NCI-H1930 (cell line): ENCODE measurements at regions not wholly inside any gene's neighbourhood (a gene's known extent, or its start where the extent isn't known, plus 50 kb on each side); places are given as distances from the start of the nearest gene placed in this dataset.
A peak's percentile ranks its signal among the peaks of the same experiment; 100 is the strongest.
"Not testable (repeated sequence)": the region's sequence is repeated elsewhere in the genome, so short reads cannot be mapped to it uniquely, and the experiment has no call there.

Source experiments
- DNase-seq, 2 experiments: peaks; one replicate each; lab custom pipeline; 2025; lab: John Stamatoyannopoulos, UW

DNA sequence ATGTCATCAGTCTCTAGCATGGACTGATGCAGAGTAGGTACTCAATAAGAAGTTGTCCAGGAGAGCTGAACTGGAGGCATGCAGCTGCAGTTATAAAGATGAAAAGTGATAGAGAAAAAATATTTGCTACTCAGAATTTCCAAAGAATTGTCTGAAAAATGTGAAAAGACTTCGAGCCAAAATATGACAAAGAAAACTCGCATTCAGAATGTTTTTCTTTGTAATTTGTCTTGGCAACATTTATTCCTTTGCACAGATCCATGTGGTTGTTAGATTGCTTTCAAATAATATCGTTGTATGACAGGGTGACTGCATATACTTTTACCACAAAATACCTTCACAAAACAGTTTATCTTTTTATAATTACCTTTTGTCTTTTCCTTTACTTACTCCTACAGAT lies 128.0 kb upstream of the SLC4A4 start:
- DNase-seq, result no peak

DNA sequence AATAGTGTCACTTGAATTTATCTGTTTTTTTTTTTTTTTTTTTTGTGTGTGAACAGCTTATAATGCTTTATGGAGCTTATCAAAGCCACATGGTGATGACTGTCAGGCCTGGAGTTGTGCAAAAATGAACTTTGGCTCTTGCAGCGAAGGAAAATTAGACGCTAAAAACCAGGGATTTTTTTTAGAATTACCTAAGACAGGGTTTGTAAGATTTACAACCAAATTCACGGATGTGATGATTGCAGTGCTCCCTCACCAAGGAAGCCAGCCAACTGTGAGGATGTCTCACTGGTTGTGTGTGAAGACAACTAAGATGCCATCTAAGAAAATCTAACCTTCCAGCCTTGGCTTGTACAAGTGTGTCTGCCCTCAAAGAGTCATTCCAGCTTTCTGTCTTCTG lies 127.1 kb upstream of the SLC4A4 start:
- no peak for DNase-seq

DNA sequence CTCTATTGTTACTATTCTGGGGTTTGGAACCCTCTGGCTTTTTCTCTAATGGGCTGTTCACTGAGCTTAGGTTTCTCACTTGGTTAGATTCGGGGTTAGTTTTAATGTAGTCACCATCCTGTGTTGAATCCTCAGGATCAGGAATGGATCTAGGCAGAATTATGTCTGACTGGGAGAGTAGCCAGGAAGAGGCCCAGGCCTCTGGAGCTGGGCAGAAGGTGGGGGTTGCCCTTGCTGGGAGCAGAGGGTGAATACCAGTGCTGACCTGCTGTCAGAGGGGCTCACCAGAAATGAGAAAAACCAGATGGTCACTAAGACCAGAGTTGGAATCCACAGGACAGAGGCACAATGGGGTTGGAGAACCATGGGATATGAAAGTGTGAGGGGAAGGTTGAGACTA lies 126.6 kb upstream of the SLC4A4 start:
- no peak for DNase-seq

DNA sequence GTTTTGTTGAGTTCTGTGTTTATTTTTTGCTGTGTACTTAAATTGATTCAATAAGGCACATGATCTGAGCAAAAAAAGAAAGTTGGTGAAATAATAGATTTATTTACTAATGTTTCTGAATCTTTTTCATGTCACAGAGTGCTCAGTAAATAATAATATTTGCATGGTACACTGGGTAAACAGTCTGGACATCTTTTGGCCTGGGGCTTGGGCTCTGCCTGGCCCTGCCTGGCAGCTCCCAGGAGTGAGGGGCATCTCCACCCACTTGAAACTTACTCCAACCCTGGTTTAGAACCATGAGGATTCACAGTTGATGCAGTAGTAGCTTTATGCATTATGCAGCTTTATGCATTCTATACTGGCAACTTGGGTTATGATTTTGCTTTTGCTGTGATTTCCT lies 124.2 kb upstream of the SLC4A4 start:
- no peak for DNase-seq

DNA sequence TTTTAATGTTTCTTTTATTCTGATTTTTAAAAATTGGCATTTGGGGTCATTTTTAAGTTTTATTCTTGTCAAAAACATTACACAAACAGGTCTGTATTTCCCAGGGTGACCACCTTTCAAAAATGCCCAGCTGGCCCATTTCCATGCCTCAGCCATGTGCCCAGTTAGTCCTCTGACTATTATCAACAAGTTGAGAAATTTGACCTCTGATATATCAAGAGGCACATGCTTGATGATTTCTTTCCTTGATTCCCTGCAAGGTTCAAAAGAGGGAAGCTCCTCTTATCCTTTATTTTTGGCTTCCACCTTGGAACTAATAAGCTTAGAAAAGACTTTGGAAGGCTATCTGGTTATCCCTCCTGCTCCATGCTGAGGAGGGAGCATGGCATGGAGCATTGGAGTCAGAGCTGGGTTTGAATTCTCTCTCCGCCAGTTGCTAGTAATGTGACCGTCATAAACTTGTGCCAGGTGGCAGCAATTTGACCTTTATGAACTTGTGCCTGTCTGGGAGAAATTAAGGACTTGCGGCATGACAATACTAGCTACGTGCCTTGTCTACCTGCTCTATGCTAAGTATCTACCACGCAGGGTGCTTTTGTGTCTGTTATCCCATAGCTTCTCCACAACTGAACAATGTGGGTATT lies 122.4 kb upstream of the SLC4A4 start:
- DNase-seq, result no peak

DNA sequence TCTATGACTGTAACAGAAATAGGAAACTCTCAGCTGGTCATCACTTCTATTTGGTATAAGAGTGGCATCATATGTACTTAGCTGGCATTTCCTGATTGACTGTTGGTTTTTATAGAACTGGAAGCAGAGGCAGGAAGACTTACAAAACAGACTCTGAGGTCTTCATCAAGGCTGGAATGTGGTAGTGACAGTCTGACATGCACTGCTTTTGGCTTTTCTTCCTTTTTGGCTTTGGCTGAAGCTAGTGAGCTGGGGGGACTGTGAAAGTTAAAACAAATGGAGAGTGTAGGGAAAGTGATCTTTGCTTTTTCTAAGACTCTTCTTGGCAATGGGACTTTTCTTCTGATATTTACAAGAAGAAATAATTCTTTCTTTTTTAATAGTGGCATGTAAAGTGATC lies 121.1 kb upstream of the SLC4A4 start:
- DNase-seq, result no peak

- not testable (repeated sequence) for DNase-seq
Measured at GRCh38 chr4:71220848-71221247, 118.0 kb upstream of the SLC4A4 start.

DNA sequence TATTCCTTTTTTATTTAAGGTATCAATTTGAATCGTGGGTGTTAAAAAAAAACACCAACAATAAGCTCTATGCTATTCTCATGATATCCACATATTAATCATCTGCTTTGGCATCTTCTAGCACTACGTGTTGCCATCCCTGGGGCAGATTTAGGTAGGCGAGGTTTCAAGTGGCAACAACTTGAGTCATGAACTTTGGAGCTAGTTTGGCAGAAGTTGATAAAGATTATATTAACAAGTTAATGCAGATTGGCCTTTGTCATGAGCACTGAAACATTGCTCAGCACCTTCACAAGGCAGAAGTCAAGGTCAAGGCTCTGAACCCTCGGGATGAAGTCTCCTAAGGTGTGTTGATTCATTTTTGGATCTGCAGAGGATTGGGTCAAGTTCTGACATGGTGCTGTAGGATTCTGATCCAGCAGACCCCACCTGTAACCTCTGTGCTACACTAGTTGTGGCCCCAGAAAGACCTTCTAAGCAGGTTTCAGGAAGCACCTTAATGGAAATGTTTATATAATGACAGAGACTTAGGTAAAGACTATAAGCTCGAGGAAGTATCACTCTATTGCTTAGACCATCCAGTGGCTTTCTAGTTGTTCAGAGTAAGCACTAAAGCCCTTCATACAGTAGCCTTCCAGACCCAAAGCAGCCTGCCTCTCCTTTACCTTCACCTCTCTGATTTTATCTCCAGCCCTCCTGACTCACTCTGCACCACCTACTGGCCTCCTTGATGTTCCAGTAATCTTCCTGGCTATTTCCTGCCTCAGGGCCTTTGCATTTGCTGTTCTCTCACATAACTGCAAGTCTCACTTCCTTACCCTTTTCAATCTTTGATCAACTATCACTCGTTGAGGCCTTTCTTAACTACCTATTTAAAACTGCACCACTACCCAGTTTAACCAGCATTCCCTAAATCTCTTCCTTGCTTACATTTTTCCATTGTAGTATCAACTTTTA lies 117.0 kb upstream of the SLC4A4 start:
- DNase-seq, result no peak

DNA sequence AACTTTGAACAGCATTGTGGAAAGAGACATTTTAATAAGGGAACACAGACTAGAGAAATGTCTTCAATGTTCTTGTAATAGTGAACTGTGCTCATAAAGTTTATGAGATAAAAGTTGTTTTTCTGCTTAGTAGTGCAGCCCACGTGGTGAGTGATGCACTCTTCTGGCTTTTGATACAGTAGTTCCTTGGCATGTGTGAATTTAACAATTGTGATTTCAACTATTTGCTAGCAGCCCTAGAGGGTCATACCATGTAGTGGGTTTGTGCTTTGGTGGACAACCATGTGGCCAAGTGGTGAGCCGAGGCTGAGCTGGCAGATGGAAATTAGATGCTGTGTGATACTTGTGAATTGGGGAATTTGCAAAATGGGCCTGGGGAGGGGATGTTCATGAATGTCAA lies 116.2 kb upstream of the SLC4A4 start:
- DNase-seq, result no peak

- DNase-seq, result peak in 1 of 2 experiments; percentile 6
Measured at GRCh38 chr4:71229477-71230270, 109.1 kb upstream of the SLC4A4 start.

DNA sequence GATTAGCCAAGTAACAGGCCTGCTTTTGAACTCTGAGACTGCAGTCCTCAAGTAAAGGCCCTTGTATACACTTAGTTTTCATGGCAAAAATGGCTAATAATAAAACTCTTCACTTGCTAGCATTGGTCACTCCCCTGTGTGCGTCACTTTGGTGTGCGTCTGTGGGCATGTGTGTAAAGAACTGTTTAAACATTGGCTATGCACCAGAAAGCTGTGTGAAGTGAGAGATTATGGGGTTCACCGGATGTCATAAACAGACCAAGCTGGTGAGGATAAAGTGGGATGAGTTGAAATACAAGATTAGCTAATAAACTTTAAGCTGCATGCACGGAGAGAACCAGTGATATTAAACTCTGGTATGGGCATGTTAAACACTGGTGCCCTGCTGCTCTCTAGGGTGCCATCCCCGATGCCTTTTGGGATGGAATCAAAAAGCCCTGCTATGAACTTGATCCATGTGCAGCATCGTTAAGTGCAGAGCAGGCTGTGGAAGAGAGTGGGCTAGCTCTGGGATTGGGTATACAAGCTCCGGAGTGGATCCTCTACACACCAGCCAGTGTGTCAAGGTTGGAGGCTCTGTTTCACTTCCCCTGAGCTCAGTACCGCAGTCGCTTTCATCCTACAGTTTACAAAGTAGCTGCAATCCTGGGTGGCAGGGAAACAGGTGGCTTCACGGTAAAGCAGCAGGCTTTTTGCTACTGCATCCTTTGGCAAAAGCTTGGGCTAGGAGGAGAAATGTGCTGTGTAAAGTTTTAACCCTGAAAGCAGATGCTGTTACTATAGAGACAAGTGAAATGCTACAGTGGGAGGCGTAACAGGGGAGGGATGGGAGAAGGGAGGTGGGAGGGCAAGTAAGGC lies 108.3 kb upstream of the SLC4A4 start:
- no peak for DNase-seq

- DNase-seq, result no peak
Measured at GRCh38 chr4:71231129-71232055, 107.4 kb upstream of the SLC4A4 start.

DNA sequence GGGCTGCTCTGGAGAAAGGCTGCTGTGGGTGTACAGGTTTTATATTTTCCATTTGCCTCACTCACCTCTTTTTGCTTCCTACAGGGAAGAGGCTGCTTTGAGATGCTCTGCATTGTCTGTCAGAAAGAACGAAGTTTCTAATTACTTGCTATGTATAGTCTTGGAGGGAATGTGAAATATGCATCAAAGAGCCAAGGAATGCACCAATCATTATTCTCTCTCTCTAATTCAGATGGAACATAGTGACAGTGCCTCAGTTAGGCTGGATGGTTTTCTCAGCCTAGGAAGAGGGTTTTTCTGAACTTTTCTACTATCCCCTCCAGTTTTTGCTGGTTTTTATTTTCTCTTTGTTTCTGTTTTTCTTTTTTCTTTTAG lies 106.8 kb upstream of the SLC4A4 start:
- no peak for DNase-seq

- no peak for DNase-seq
Measured at GRCh38 chr4:71232846-71233245, 106.0 kb upstream of the SLC4A4 start.

DNA sequence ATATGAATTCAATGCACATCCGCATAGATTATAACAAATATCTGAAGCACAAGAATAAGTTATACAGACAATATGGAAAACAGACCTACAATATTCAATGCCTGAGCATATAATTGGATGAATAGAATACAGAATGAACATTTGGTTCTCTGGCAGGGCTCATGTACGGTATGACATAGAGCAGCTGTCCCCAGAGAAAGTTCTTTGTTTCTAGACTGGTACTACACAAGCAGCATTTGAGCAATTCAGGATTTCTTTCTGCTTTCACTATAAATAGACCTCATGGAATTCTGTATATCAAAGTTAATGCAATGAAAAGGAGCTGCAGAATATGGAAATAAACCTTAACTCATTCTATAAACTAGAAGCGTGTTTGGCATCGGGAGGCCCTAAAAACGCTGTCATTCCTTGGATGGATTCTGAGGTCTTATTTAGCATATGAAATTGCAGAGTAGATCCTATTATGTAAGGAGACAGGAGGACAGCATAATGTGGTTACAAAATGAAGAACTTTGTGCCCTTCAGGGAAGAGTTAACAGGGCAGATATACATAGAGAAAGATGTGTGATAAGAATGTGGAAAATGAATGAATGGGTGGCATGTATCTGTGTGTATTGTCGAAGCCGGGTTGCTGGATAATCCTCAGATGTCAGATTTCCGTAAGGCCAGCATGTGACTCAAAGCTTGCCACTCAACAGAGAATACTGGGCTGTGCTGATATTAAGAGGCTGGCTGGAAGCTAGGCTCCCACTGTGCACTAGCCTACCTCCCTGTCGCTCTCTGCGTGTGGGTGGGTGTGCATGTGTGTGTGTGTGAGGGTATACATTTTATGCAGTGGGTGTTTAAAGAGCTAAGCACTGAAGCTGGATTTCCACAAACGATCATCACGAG lies 103.3 kb upstream of the SLC4A4 start:
- DNase-seq, result no peak

DNA sequence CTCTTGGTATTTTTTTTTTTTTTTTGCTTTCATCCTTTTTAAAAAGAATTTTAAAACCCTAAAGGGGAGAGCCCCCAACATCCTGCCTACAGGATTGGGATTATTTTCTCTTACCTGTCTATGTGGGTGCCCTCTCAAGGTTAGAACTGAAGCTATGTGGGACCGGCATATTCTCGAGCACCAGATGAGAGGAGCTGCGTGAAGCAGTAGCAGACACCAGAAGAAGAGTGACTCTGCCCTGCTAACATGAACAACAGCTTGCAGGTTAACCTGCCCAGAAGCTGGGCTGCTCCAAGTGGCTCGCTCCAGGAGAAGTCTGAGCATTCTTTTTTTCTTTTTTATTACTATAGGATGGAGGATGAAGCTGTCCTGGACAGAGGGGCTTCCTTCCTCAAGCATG lies 102.6 kb upstream of the SLC4A4 start:
- no peak for DNase-seq

DNA sequence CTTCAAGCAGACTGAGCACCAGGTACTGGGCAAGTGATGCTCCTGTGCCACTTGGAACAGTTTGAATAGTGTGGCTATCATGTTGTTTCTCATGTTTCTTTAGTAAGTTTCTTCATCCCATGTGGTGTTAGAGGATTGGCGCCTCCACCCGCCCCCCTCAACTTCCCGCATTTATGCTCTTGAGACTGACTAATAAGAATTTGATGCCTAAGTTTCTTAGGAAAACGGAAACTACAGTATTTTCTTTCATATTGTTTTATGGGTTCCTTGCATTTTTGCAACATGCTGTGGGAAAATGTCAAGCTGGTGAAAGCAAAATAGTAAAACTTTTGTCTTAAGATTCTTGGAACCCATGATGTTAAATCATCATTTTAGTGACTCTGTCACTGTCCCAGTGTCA lies 101.2 kb upstream of the SLC4A4 start:
- DNase-seq, result no peak

- no peak for DNase-seq
Measured at GRCh38 chr4:71239365-71239764, 99.5 kb upstream of the SLC4A4 start.

GRCh38 chr4:71240094-71240493 lies 98.7 kb upstream of the SLC4A4 start:
- DNase-seq, result no peak
